ENCODE measurements at regions not wholly inside any gene's neighbourhood (a gene's known extent, or its start where the extent isn't known, plus 50 kb on each side); places are given as distances from the start of the nearest gene placed in this dataset.

- no peak for DNase-seq
Observed at GRCh38 chr2:176682278-176682677, 413.0 kb downstream of the MTX2 start.

GRCh38 chr2:176683618-176684111 is 414.4 kb downstream of the MTX2 start:
- DNase-seq: no peak

- DNase-seq: no peak
Observed at GRCh38 chr2:176685908-176686307, 416.7 kb downstream of the MTX2 start.

- DNase-seq: no peak
Observed at GRCh38 chr2:176686328-176686727, 417.1 kb downstream of the MTX2 start.

- DNase-seq: no peak
Observed at GRCh38 chr2:176687342-176687741, 418.1 kb downstream of the MTX2 start.

GRCh38 chr2:176687944-176688343 is 418.7 kb downstream of the MTX2 start:
- no peak for DNase-seq

GRCh38 chr2:176689711-176690110 is 420.5 kb downstream of the MTX2 start:
- DNase-seq: no peak

- no peak for DNase-seq
Observed at GRCh38 chr2:176691471-176691870, 422.2 kb downstream of the MTX2 start.

- no peak for DNase-seq
Observed at GRCh38 chr2:176692533-176692932, 423.3 kb downstream of the MTX2 start.

- DNase-seq: no peak
Observed at GRCh38 chr2:176699098-176699497, 429.9 kb downstream of the MTX2 start.

GRCh38 chr2:176699644-176700043 is 430.4 kb downstream of the MTX2 start:
- no peak for DNase-seq

GRCh38 chr2:176702131-176702530 is 432.9 kb downstream of the MTX2 start:
- no peak for DNase-seq

- no peak for DNase-seq
Observed at GRCh38 chr2:176704282-176704858, 435.1 kb downstream of the MTX2 start.

- no peak for DNase-seq
Observed at GRCh38 chr2:176709149-176709951, 440.1 kb downstream of the MTX2 start.

GRCh38 chr2:176709991-176710390 is 440.7 kb downstream of the MTX2 start:
- DNase-seq: no peak

GRCh38 chr2:176710657-176711186 is 441.5 kb downstream of the MTX2 start:
- DNase-seq: no peak

GRCh38 chr2:176725873-176726645 is 456.8 kb downstream of the MTX2 start:
- no peak for DNase-seq

GRCh38 chr2:176727696-176728095 is 458.5 kb downstream of the MTX2 start:
- no peak for DNase-seq

GRCh38 chr2:176729706-176730569 is 460.7 kb downstream of the MTX2 start:
- no peak for DNase-seq

- DNase-seq: no peak
Observed at GRCh38 chr2:176732780-176733179, 463.5 kb downstream of the MTX2 start.

- DNase-seq: no peak
Observed at GRCh38 chr2:176733698-176734430, 464.6 kb downstream of the MTX2 start.

All from inflammatory macrophage (primary cell).